ENCODE measurements at regions not wholly inside any gene's neighbourhood (a gene's known extent, or its start where the extent isn't known, plus 50 kb on each side); places are given as distances from the start of the nearest gene placed in this dataset.

GRCh38 chr3:80550174-80550573, 782.4 kb upstream of the ROBO1 start:
- TF ChIP-seq POLR2A (IDR thresholded peaks at IDR 0.05), result no peak
- TF ChIP-seq, protein P1, sequence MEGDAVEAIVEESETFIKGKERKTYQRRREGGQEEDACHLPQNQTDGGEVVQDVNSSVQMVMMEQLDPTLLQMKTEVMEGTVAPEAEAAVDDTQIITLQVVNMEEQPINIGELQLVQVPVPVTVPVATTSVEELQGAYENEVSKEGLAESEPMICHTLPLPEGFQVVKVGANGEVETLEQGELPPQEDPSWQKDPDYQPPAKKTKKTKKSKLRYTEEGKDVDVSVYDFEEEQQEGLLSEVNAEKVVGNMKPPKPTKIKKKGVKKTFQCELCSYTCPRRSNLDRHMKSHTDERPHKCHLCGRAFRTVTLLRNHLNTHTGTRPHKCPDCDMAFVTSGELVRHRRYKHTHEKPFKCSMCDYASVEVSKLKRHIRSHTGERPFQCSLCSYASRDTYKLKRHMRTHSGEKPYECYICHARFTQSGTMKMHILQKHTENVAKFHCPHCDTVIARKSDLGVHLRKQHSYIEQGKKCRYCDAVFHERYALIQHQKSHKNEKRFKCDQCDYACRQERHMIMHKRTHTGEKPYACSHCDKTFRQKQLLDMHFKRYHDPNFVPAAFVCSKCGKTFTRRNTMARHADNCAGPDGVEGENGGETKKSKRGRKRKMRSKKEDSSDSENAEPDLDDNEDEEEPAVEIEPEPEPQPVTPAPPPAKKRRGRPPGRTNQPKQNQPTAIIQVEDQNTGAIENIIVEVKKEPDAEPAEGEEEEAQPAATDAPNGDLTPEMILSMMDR (IDR thresholded peaks at IDR 0.05), result no peak

Data from ovary (tissue), 3 donors.